HepG2 (cell line): ENCODE measurements at regions not wholly inside any gene's neighbourhood (a gene's known extent, or its start where the extent isn't known, plus 50 kb on each side); places are given as distances from the start of the nearest gene placed in this dataset.

Experiments used
- ATAC-seq: fragments of 200-7000 bp; cut with Tn5 transposase; 3 replicates; pipeline ENCODE4 v1.9.1; 2020; ENCODE audit warnings: mild to moderate bottlenecking, moderate library complexity
- BruUV-seq: library from RNA; stranded (reverse); fragments of 400-500 nt; replicated peaks from 2 replicates; lab custom pipeline; 2021; lab: Mats Ljungman, UMichigan
- CTCF ChIA-PET: fragments of 300-600 bp; formaldehyde crosslinking; extraction: SDS; loops from one replicate; lab custom pipeline; 2021; ENCODE audit warnings: low total read pairs, inconsistent platforms, low intra/inter-chr PET ratio; lab: Yijun Ruan, JAX
- POLR2A ChIA-PET: fragments of 350-600 bp; sonication (Branson Sonifier 250); formaldehyde crosslinking; loops from one replicate; lab custom pipeline; 2020; ENCODE audit warnings: antibody characterized with exemption, inconsistent platforms; lab: Yijun Ruan, JAX
- DNase-seq: peaks from one replicate; pipeline ENCODE4 v3.0.0-alpha.2; 2015; ENCODE audit warnings: low spot score
- FAIRE-seq: peaks from 3 replicates; lab custom pipeline; 2011; peaks lifted over from hg19 to GRCh38; lab: Jason Lieb, UNC
- H2AFZ ChIP-seq: one replicate; pipeline ENCODE4 v1.6.1; 2011; ENCODE audit warnings: low read length, inconsistent platforms
- H3K27ac ChIP-seq: fragments of 300-600 bp; 3 replicates; pipeline ENCODE4 v1.8.0; 2011; ENCODE audit warnings: mixed run types, mild to moderate bottlenecking, mixed read lengths, low read length, inconsistent platforms; ENCODE audit not compliant: insufficient read depth; ENCODE audit errors: extremely low read length
- H3K27me3 ChIP-seq, 2 experiments: fragments of 200-600 bp in 1 of 2; 2 replicates in 1 of 2; 3 replicates in 1 of 2; pipeline versions ENCODE4 v1.6.0 to v1.8.0; 2011; ENCODE audit warnings: low read length in 2 of 2, mild to moderate bottlenecking in 2 of 2, moderate library complexity in 2 of 2, inconsistent platforms in 1 of 2; ENCODE audit not compliant: insufficient read depth in 2 of 2, control insufficient read depth in 1 of 2
- H3K36me3 ChIP-seq, 2 experiments: fragments of 200-600 bp in 1 of 2; replicated peaks in 1 of 2; 2 replicates in 1 of 2; 3 replicates in 1 of 2; pipeline versions ENCODE4 v1.5.1 to v1.8.0; 2011; ENCODE audit warnings: low read length in 2 of 2, inconsistent platforms in 1 of 2; ENCODE audit not compliant: insufficient read depth in 2 of 2, control insufficient read depth in 1 of 2
- H3K4me1 ChIP-seq: 2 replicates; pipeline ENCODE4 v1.5.1; 2012; ENCODE audit warnings: low read length, inconsistent platforms; ENCODE audit not compliant: insufficient read depth
- H3K4me2 ChIP-seq: 2 replicates; pipeline ENCODE4 v1.6.0; 2011; ENCODE audit warnings: low read depth, low read length, inconsistent platforms
- H3K4me3 ChIP-seq, 3 experiments: fragments of 200-600 bp in 1 of 3; sonication (generic), shearing (Covaris generic) in 1 of 3; replicated peaks in 1 of 3; 2 replicates each; pipeline ENCODE4 v1.5.1; 2011 to 2016; ENCODE audit warnings: low read length in 3 of 3, inconsistent platforms in 2 of 3, low read depth in 2 of 3, mild to moderate bottlenecking in 2 of 3, control low read depth in 1 of 3, mixed read lengths in 1 of 3; ENCODE audit not compliant: insufficient read depth in 1 of 3
- H3K79me2 ChIP-seq: one replicate; pipeline ENCODE4 v1.6.1; 2011; ENCODE audit warnings: low read length, inconsistent platforms; ENCODE audit not compliant: insufficient read depth
- H3K9ac ChIP-seq: 2 replicates; pipeline ENCODE4 v1.6.0; 2011; ENCODE audit warnings: mild to moderate bottlenecking, low read depth, low read length, inconsistent platforms; ENCODE audit not compliant: insufficient read depth
- H3K9me3 ChIP-seq: 2 replicates; pipeline ENCODE4 v1.5.1; 2012; ENCODE audit warnings: mild to moderate bottlenecking, low read length
- H4K20me1 ChIP-seq: 2 replicates; pipeline ENCODE4 v1.6.0; 2011; ENCODE audit warnings: inconsistent platforms, mild to moderate bottlenecking, low read length, moderate library complexity; ENCODE audit not compliant: insufficient read depth
- BCL6 ChIP-seq: IDR thresholded peaks from 2 replicates; pipeline ENCODE4 v1.6.1; 2016; ENCODE audit warnings: missing genetic modification reagents, missing compliant biosample characterization
- CBX5 ChIP-seq: sonication (generic); formaldehyde crosslinking; IDR thresholded peaks from 2 replicates; pipeline ENCODE4 v1.4.0; 2020; ENCODE audit warnings: missing genetic modification reagents, borderline replicate concordance
- CSRNP2 ChIP-seq: sonication (generic); formaldehyde crosslinking; conservative IDR thresholded peaks from 2 replicates; pipeline ENCODE4 v1.8.0; 2022; ENCODE audit warnings: low read depth, missing genetic modification reagents
- HOXA5 ChIP-seq: sonication (generic); formaldehyde crosslinking; IDR thresholded peaks from 2 replicates; pipeline ENCODE4 v1.4.0; 2020; ENCODE audit warnings: missing genetic modification reagents
- NFE2 ChIP-seq: sonication (generic); formaldehyde crosslinking; IDR thresholded peaks from 2 replicates; pipeline ENCODE4 v1.4.0; 2020; ENCODE audit warnings: missing genetic modification reagents
- NFE2L2 ChIP-seq: fragments of 150-350 bp; IDR thresholded peaks from 2 replicates; pipeline ENCODE4 v1.6.1; 2014; ENCODE audit warnings: low read length
- ZNF263 ChIP-seq: sonication (generic); formaldehyde crosslinking; IDR thresholded peaks from 2 replicates; pipeline ENCODE4 v1.4.0; 2020; ENCODE audit warnings: missing genetic modification reagents
- ZNF720 ChIP-seq: sonication (generic); formaldehyde crosslinking; IDR thresholded peaks from 2 replicates; pipeline ENCODE4 v1.4.0; 2020; ENCODE audit warnings: missing genetic modification reagents
- WGBS: methylation state at CpG from one replicate; pipeline ENCODE4 v1.1.6; 2017; ENCODE audit warnings: low lambda C conversion rate; 5-methylcytosine and 5-hydroxymethylcytosine counted together
- in situ Hi-C: cut with HindIII; loops from 2 replicates; pipeline ENCODE4 v1.10.0; 2017; ENCODE audit warnings: low pct_unique_long_range_greater_than_20kb; ENCODE audit not compliant: extremely low pct_ligation_motif_present
- intact Hi-C: fragments of 100-400 bp; cut with micrococcal nuclease; formaldehyde crosslinking; loops from one replicate; pipeline ENCODE4 v1.10.0; 2022; ENCODE audit not compliant: unreplicated experiment
- TF ChIP-seq, protein P1 (sequence below): sonication (generic); formaldehyde crosslinking; IDR thresholded peaks from 2 replicates; pipeline ENCODE4 v1.8.0; 2022; ENCODE audit warnings: missing genetic modification reagents, low read depth, mild to moderate bottlenecking, borderline replicate concordance
- TF ChIP-seq, protein P2 (sequence below): sonication (generic); formaldehyde crosslinking; conservative IDR thresholded peaks from 2 replicates; pipeline ENCODE4 v1.4.0; 2020; ENCODE audit warnings: missing genetic modification reagents

DNA sequence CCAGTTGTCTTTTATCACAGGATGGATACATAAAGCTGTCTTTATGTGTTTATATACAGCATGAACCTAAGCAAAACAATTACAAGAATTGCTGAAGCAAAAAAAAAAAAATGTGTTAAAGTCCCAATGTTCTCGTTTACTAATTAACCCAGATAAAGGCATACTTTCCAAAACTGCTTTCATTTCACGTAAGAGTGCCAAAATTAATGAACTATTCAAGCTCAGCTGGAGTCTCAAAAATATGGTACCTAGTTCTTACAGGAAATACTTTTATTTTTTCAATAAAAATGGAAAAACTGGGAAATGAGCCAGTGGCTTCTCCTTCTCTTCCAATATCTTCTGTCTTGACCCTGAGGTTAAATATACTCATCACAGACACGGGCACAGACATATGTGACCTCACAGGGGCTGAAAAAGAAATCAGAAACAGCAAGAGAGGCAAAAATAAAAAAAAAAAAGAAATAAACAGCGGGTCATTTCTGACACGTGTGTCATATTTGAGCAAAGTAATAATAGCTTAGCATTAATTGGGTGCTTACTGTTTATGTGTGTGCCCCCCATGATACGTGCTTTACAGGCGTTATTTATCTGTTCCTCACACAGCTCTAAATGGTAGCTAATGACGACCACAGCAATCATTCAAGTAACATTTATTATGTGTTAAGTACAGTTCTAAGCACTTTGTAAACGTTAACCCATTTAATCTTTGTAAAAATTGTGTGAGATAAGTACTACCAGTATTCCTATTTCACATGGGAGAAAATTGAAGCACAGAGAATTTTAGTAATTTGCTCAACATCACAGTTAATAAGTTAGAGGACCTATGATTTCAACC lies 158.0 kb upstream of the MMADHC start (continued):
- no peak for TF ChIP-seq ZNF720 (CRISPR knock-in tag)
- TF ChIP-seq, protein P1, sequence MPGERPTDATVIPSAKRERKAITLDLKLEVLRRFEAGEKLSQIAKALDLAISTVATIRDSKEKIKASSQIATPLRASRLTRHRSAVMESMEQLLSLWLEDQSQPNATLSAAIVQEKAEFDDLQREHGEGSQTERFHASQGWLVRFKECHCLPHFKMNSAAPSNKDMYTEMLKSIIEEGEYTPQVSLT (CRISPR knock-in tag) = no peak
- TF ChIP-seq CSRNP2 (CRISPR knock-in tag) = no peak
- no peak for TF ChIP-seq BCL6 (CRISPR knock-in tag)
- TF ChIP-seq HOXA5 (CRISPR knock-in tag) = no peak
- no peak for TF ChIP-seq ZNF263 (CRISPR knock-in tag)
- TF ChIP-seq CBX5 (CRISPR knock-in tag) = no peak

DNA sequence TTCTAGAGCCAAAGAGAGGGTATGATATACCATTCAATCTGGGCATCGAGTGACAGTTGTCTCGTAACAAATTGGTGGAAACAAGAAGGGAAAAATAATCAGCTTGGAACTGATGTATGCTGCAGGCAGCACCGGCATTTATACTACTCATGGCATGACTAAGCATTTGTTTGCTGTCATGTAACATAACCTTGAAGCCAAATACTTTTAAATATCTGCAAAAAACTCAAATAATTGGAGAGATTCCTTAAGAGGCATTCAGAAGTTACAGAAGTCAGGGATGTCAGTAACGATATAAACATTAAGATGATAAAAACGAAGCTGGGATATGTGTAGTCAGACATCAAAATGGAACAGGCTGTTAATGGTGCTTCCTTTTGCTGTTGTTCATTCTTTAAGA lies 157.3 kb upstream of the MMADHC start:
- Histone ChIP-seq H3K4me3 (no peak overlapping the region), H3K4me2 (no peak overlapping the region), H4K20me1 (no peaks in the 10 kb centered on the region), H3K27ac (no peak overlapping the region), H3K36me3 (no peaks in the 10 kb centered on the region), H2AFZ (no peak overlapping the region), H3K9me3 (no peaks in the 10 kb centered on the region), H3K79me2 (no peaks in the 10 kb centered on the region), H3K27me3 (no peaks in the 10 kb centered on the region)
- DNase-seq (no peak), FAIRE-seq (no peak)
- no TSS peak for BruUV-seq
- in situ Hi-C loops (no loop called here), intact Hi-C loops (no loop called here)
- TF ChIP-seq NFE2L2 = peak; percentile 61; the same call in 1 of the 2 replicates
- TF ChIP-seq NFE2 (CRISPR knock-in tag) = peak; percentile 25; the same call in 1 of the 2 replicates
- TF ChIP-seq, protein P2, sequence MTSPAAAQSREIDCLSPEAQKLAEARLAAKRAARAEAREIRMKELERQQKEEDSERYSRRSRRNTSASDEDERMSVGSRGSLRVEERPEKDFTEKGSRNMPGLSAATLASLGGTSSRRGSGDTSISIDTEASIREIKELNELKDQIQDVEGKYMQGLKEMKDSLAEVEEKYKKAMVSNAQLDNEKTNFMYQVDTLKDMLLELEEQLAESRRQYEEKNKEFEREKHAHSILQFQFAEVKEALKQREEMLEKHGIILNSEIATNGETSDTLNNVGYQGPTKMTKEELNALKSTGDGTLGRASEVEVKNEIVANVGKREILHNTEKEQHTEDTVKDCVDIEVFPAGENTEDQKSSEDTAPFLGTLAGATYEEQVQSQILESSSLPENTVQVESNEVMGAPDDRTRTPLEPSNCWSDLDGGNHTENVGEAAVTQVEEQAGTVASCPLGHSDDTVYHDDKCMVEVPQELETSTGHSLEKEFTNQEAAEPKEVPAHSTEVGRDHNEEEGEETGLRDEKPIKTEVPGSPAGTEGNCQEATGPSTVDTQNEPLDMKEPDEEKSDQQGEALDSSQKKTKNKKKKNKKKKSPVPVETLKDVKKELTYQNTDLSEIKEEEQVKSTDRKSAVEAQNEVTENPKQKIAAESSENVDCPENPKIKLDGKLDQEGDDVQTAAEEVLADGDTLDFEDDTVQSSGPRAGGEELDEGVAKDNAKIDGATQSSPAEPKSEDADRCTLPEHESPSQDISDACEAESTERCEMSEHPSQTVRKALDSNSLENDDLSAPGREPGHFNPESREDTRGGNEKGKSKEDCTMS (CRISPR knock-in tag) = no peak
- TF ChIP-seq, all 625 proteins: peak for 2
- no peak for ATAC-seq
- Histone ChIP-seq H3K9ac (no peak overlapping the region), H3K4me1 (no peaks in the 10 kb centered on the region)
- 36% methylated on average over 5 of the region's 5 CpGs for WGBS
- ChIA-PET POLR2A (no interaction called here), CTCF (no interaction called here)
